Mesenchymal stem cell (in vitro differentiated cells and primary cell): ENCODE measurements at regions not wholly inside any gene's neighbourhood (a gene's known extent, or its start where the extent isn't known, plus 50 kb on each side); places are given as distances from the start of the nearest gene placed in this dataset.

Experiments used
- DNase-seq: peaks from one replicate; pipeline ENCODE4 v3.0.0-alpha.2; 2013
- H2AFZ ChIP-seq: one replicate; pipeline ENCODE4 v1.6.1; 2013; ENCODE audit warnings: low read depth, mild to moderate bottlenecking, control low read depth, inconsistent platforms, low read length, moderate library complexity
- H2AK5ac ChIP-seq: 2 replicates; pipeline ENCODE4 v1.6.1; 2013; ENCODE audit warnings: low read length, moderate library complexity, mild to moderate bottlenecking, inconsistent platforms; ENCODE audit not compliant: severe bottlenecking
- H2BK120ac ChIP-seq: one replicate; pipeline ENCODE4 v1.6.1; 2013; ENCODE audit warnings: low read depth, mild to moderate bottlenecking, inconsistent platforms, low read length, moderate library complexity
- H2BK12ac ChIP-seq, 2 experiments: one replicate each; pipeline ENCODE4 v1.6.1; 2013; ENCODE audit warnings: inconsistent platforms in 2 of 2, low read length in 2 of 2, mild to moderate bottlenecking in 2 of 2, moderate library complexity in 2 of 2, control low read depth in 1 of 2
- H2BK15ac ChIP-seq: one replicate; pipeline ENCODE4 v1.6.1; 2013; ENCODE audit warnings: mild to moderate bottlenecking, low read depth, inconsistent platforms; ENCODE audit not compliant: poor library complexity, severe bottlenecking
- H2BK5ac ChIP-seq: 2 replicates; pipeline ENCODE4 v1.6.1; 2013; ENCODE audit warnings: low read depth, mild to moderate bottlenecking, low read length, control low read depth, inconsistent platforms; ENCODE audit not compliant: poor library complexity, severe bottlenecking
- H3K14ac ChIP-seq, 2 experiments: one replicate each; pipeline ENCODE4 v1.6.1; 2013; ENCODE audit warnings: inconsistent platforms in 2 of 2, low read length in 2 of 2, control low read depth in 1 of 2, mild to moderate bottlenecking in 1 of 2, moderate library complexity in 1 of 2
- H3K18ac ChIP-seq, 2 experiments: one replicate each; pipeline ENCODE4 v1.6.1; 2013; ENCODE audit warnings: inconsistent platforms in 2 of 2, low read length in 2 of 2, control low read depth in 1 of 2, low read depth in 1 of 2, mild to moderate bottlenecking in 1 of 2
- H3K23ac ChIP-seq, 2 experiments: one replicate each; pipeline ENCODE4 v1.6.1; 2013; ENCODE audit warnings: inconsistent platforms in 2 of 2, low read length in 2 of 2, mild to moderate bottlenecking in 2 of 2, moderate library complexity in 2 of 2, control low read depth in 1 of 2
- H3K27ac ChIP-seq: 2 replicates; pipeline ENCODE4 v1.5.1; 2013; ENCODE audit warnings: mild to moderate bottlenecking, moderate library complexity, low read length, control low read depth, inconsistent platforms; ENCODE audit not compliant: poor library complexity, severe bottlenecking
- H3K27me3 ChIP-seq, 2 experiments: 2 replicates each; pipeline versions ENCODE4 v1.6.1 to v1.7.0; 2013; ENCODE audit warnings: low read length in 2 of 2, mild to moderate bottlenecking in 2 of 2, moderate library complexity in 2 of 2, control low read depth in 1 of 2, inconsistent platforms in 1 of 2; ENCODE audit not compliant: control insufficient read depth in 1 of 2, insufficient read depth in 1 of 2
- H3K36me3 ChIP-seq, 2 experiments: 2 replicates each; pipeline versions ENCODE4 v1.6.1 to v1.7.0; 2013; ENCODE audit warnings: low read length in 2 of 2, control low read depth in 1 of 2, inconsistent platforms in 1 of 2, low read depth in 1 of 2, mild to moderate bottlenecking in 1 of 2; ENCODE audit not compliant: insufficient read depth in 2 of 2, control insufficient read depth in 1 of 2
- H3K4ac ChIP-seq, 2 experiments: one replicate each; pipeline ENCODE4 v1.6.1; 2013; ENCODE audit warnings: inconsistent platforms in 2 of 2, low read length in 2 of 2, mild to moderate bottlenecking in 2 of 2, moderate library complexity in 2 of 2, control low read depth in 1 of 2, low read depth in 1 of 2
- H3K4me1 ChIP-seq: 2 replicates; pipeline ENCODE4 v1.6.1; 2013; ENCODE audit warnings: low read depth, low read length, control low read depth; ENCODE audit not compliant: control insufficient read depth, insufficient read depth
- H3K4me2 ChIP-seq: 2 replicates; pipeline ENCODE4 v1.6.1; 2013; ENCODE audit warnings: low read length, mild to moderate bottlenecking, inconsistent platforms; ENCODE audit not compliant: poor library complexity, severe bottlenecking
- H3K4me3 ChIP-seq, 2 experiments: 2 replicates each; pipeline versions ENCODE4 v1.5.1 to v1.7.0; 2013; ENCODE audit warnings: low read length in 2 of 2, mild to moderate bottlenecking in 2 of 2, control low read depth in 1 of 2, low read depth in 1 of 2; ENCODE audit not compliant: insufficient read depth in 1 of 2
- H3K79me1 ChIP-seq: replicated peaks from 2 replicates; pipeline ENCODE4 v1.6.1; 2013; ENCODE audit warnings: mild to moderate bottlenecking, control low read depth, low read length, inconsistent platforms; ENCODE audit not compliant: poor library complexity, severe bottlenecking
- H3K9ac ChIP-seq: 2 replicates; pipeline ENCODE4 v1.7.0; 2013; ENCODE audit warnings: mild to moderate bottlenecking, low read length, moderate library complexity
- H3K9me3 ChIP-seq: 2 replicates; pipeline ENCODE4 v1.7.0; 2013; ENCODE audit warnings: mild to moderate bottlenecking, low read length; ENCODE audit not compliant: control insufficient read depth
- H4K8ac ChIP-seq: one replicate; pipeline ENCODE4 v1.6.1; 2013; ENCODE audit warnings: inconsistent platforms, mild to moderate bottlenecking, low read length, moderate library complexity
- H4K91ac ChIP-seq: one replicate; pipeline ENCODE4 v1.6.1; 2013; ENCODE audit warnings: mild to moderate bottlenecking, low read length, inconsistent platforms
- WGBS: methylation state at CpG from one replicate; pipeline ENCODE4 v1.1.7; 2013; ENCODE audit warnings: mixed read lengths; 5-methylcytosine and 5-hydroxymethylcytosine counted together

DNA sequence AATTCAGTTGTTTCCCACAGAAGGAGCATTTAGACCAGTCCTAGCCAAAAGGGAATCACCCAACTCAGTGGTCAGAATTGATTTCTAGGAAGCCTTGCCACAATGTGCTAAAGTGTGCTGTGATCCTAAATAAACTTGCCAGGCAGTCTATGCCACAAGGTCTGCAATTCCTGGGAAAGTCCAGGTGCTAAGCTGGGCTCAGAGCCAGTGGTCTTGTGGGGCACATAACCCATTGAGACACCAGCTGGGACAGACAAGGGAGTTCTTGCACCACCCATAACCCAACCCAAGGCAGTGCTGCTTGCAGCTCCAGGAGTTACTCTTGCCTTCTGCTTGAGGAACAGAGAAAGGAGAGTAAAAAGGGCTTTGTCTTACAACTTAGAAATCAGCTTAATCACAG, 489.5 kb upstream of the SPRY2 start:
- H2AFZ ChIP-seq = no peak overlapping the region
- no peak overlapping the region for H2BK12ac ChIP-seq
- H3K9me3 ChIP-seq = peaks cover 74% of the 10 kb centered on the region
- no peaks in the 10 kb centered on the region for H3K4me1 ChIP-seq
- no peak overlapping the region for H4K8ac ChIP-seq
- no peak overlapping the region for H2BK5ac ChIP-seq
- H3K14ac ChIP-seq = no peak overlapping the region
- no peak overlapping the region for H2BK120ac ChIP-seq
- no peak overlapping the region for H2AK5ac ChIP-seq
- H4K91ac ChIP-seq = no peak overlapping the region
- no peaks in the 10 kb centered on the region for H3K27me3 ChIP-seq
- no peak overlapping the region for H3K4me3 ChIP-seq
- H3K18ac ChIP-seq = no peak overlapping the region
- H3K27ac ChIP-seq = no peak overlapping the region
- H3K79me1 ChIP-seq = no peaks in the 10 kb centered on the region
- DNase-seq = no peak
- H3K4ac ChIP-seq = no peak overlapping the region
- no peak overlapping the region for H3K23ac ChIP-seq
- no peak overlapping the region for H3K9ac ChIP-seq
- no peak overlapping the region for H2BK15ac ChIP-seq
- H3K36me3 ChIP-seq = no peaks in the 10 kb centered on the region
- H3K4me2 ChIP-seq = no peak overlapping the region

DNA sequence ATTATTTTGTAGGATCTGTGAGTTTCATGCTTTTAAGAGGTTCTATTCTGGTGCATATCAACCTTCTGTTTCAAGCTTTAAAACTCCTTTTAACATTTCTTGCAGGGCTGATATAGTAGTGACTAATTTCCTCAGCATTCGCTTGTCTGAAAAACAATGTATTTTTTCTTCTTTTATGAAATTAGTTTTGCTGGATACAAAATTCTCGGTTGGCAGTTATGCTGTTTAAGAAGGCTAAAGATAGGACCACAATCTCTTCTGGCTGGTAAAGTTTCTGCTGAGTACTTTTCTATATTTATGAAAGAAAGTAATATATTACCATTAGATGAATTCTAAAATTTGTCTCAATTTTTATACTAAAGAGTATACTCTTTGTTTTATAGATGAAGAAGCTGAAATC, 487.8 kb upstream of the SPRY2 start:
- Histone ChIP-seq H3K9me3 (peaks cover 61% of the 10 kb centered on the region), H3K27me3 (no peaks in the 10 kb centered on the region), H3K36me3 (no peaks in the 10 kb centered on the region), H3K4me2 (no peak overlapping the region), H4K91ac (no peak overlapping the region), H2BK15ac (no peak overlapping the region), H3K4ac (no peak overlapping the region), H3K27ac (no peak overlapping the region), H4K8ac (no peak overlapping the region), H2AK5ac (no peak overlapping the region), H3K4me1 (no peaks in the 10 kb centered on the region), H2BK5ac (no peak overlapping the region), H2BK120ac (no peak overlapping the region), H3K4me3 (no peak overlapping the region), H3K9ac (no peak overlapping the region), H2AFZ (no peak overlapping the region), H3K14ac (no peak overlapping the region), H3K23ac (no peak overlapping the region), H3K79me1 (no peaks in the 10 kb centered on the region), H3K18ac (no peak overlapping the region), H2BK12ac (no peak overlapping the region)
- no peak for DNase-seq
- 100% methylated on average over 2 of the region's 2 CpGs for WGBS

DNA sequence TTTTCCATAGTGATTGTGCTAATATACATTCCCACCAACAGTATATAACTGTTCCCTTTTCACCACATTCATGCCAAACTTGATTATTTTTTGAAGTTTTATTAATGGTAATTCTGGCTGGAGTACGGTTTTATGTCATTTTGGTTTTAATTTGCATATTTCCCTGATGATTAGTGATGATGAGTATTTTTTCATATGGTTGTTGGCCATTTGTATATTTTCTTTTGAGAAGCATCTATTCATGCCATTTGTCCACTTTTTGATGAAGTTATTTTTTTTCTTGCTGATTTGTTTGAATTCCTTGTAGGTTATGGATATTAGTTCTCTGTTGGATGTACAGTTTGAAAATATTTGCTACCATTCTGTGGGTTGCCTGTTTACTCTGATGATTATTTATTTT, 484.4 kb upstream of the SPRY2 start:
- Histone ChIP-seq H4K8ac (no peak overlapping the region), H3K27ac (no peak overlapping the region), H2BK5ac (no peak overlapping the region), H3K79me1 (no peaks in the 10 kb centered on the region), H3K9ac (no peak overlapping the region), H2AK5ac (no peak overlapping the region), H4K91ac (no peak overlapping the region), H3K4me2 (no peak overlapping the region), H3K4me1 (no peaks in the 10 kb centered on the region), H2BK120ac (no peak overlapping the region), H2AFZ (no peak overlapping the region), H2BK12ac (no peak overlapping the region), H3K9me3 (peaks cover 41% of the 10 kb centered on the region), H3K18ac (no peak overlapping the region), H3K27me3 (no peaks in the 10 kb centered on the region), H3K23ac (no peak overlapping the region), H3K36me3 (no peaks in the 10 kb centered on the region), H2BK15ac (no peak overlapping the region), H3K4me3 (no peak overlapping the region), H3K4ac (no peak overlapping the region), H3K14ac (no peak overlapping the region)
- DNase-seq = no peak
- WGBS = 81% methylated on average over 1 of the region's 1 CpG

DNA sequence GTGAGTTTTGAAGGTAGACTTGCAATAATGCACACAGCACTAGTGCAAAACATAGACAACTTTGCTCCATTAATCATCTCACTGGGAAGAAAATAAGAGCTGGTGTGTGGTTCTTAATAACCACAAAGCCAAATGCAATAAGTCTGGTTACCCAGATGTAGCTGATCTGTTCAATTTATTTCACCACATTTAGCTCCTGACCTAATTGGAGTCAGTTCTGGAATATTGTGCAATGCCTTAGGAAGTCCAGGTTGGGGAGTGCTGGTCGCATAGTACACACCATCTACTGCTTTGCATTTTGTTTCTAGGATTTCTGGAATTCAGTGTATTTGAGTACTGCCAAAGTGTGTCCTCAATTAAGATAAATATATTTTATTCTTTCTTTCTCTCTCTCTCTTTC, 483.3 kb upstream of the SPRY2 start:
- Histone ChIP-seq H3K9me3 (peaks cover 36% of the 10 kb centered on the region), H3K4me2 (no peak overlapping the region), H3K27ac (no peak overlapping the region), H2BK12ac (no peak overlapping the region), H2BK5ac (no peak overlapping the region), H2BK15ac (no peak overlapping the region), H3K14ac (no peak overlapping the region), H3K18ac (no peak overlapping the region), H4K91ac (no peak overlapping the region), H2BK120ac (no peak overlapping the region), H3K4me1 (no peaks in the 10 kb centered on the region), H3K9ac (no peak overlapping the region), H3K23ac (no peak overlapping the region), H3K4ac (no peak overlapping the region), H3K4me3 (peak overlapping the region in 1 of 2 experiments; percentile 12), H3K36me3 (no peaks in the 10 kb centered on the region), H3K27me3 (no peaks in the 10 kb centered on the region), H4K8ac (no peak overlapping the region), H2AFZ (no peak overlapping the region), H3K79me1 (no peaks in the 10 kb centered on the region), H2AK5ac (no peak overlapping the region)
- peak; percentile 4 for DNase-seq
- 100% methylated on average over 1 of the region's 1 CpG for WGBS
